HCT116 (cell line): ENCODE measurements at regions not wholly inside any gene's neighbourhood (a gene's known extent, or its start where the extent isn't known, plus 50 kb on each side); places are given as distances from the start of the nearest gene placed in this dataset.

Experiments
- ATAC-seq: fragments of 200-7000 bp; cut with Tn5 transposase; 2 replicates; pipeline ENCODE4 v1.9.1; 2020; ENCODE audit warnings: mild to moderate bottlenecking, moderate library complexity
- BruUV-seq: library from RNA; stranded (reverse); fragments of 400-500 nt; replicated peaks from 2 replicates; lab custom pipeline; 2021; lab: Mats Ljungman, UMichigan
- CTCF ChIA-PET: fragments of 300-600 bp; sonication (Branson Sonifier 250); formaldehyde crosslinking; loops from one replicate; lab custom pipeline; 2021; ENCODE audit warnings: antibody characterized with exemption; lab: Charles Lee
- POLR2A ChIA-PET: fragments of 300-600, 350-600 bp; sonication (Branson Sonifier 250); formaldehyde crosslinking; loops from one replicate; lab custom pipeline; 2021; ENCODE audit warnings: antibody characterized with exemption; lab: Charles Lee
- RAD21 ChIA-PET, 2 experiments: fragments of 300-600 bp; sonication (Branson Sonifier 250); formaldehyde crosslinking; loops; one replicate each; lab custom pipeline; 2023; ENCODE audit warnings: low total read pairs in 2 of 2; ENCODE audit not compliant: uncharacterized antibody in 2 of 2, unreplicated experiment in 2 of 2, low non-redundant PET in 1 of 2; lab: Charles Lee
- DNase-seq: peaks from one replicate; pipeline ENCODE4 v3.0.0-alpha.2; 2010; ENCODE audit warnings: low read depth, low spot score
- H2AFZ ChIP-seq: fragments of 200-600 bp; shearing (Covaris generic), sonication (generic); 2 replicates; pipeline ENCODE4 v1.6.1; 2017; ENCODE audit warnings: low read depth, mixed run types, mixed read lengths, antibody characterized with exemption, low read length; ENCODE audit not compliant: poor library complexity, severe bottlenecking
- H3K27ac ChIP-seq: 2 replicates; pipeline ENCODE4 v1.5.1; 2012; ENCODE audit warnings: low read depth, low read length
- H3K27me3 ChIP-seq: fragments of 200-600 bp; sonication (generic); 2 replicates; pipeline ENCODE4 v1.6.1; 2016; ENCODE audit warnings: mixed run types, low read length, mixed read lengths; ENCODE audit not compliant: insufficient read depth
- H3K36me3 ChIP-seq, 2 experiments: fragments of 200-500 bp in 1 of 2; fragments of 200-600 bp in 1 of 2; sonication (Bioruptor generic) in 1 of 2; sonication (generic) in 1 of 2; 2 replicates each; pipeline versions ENCODE4 v1.5.1 to v1.6.1; 2014 to 2016; ENCODE audit warnings: low read length in 2 of 2, inconsistent platforms in 1 of 2, mixed read lengths in 1 of 2, mixed run types in 1 of 2; ENCODE audit not compliant: insufficient read depth in 2 of 2, control insufficient read depth in 1 of 2
- H3K4me1 ChIP-seq, 2 experiments: fragments of 200-600 bp in 1 of 2; sonication (generic) in 1 of 2; 2 replicates each; pipeline versions ENCODE4 v1.5.1 to v1.6.1; 2012 to 2017; ENCODE audit warnings: low read length in 2 of 2, inconsistent platforms in 1 of 2, mild to moderate bottlenecking in 1 of 2, mixed read lengths in 1 of 2, mixed run types in 1 of 2, moderate library complexity in 1 of 2; ENCODE audit not compliant: insufficient read depth in 2 of 2, control insufficient read depth in 1 of 2
- H3K4me2 ChIP-seq: fragments of 200-600 bp; sonication (generic); 2 replicates; pipeline ENCODE4 v1.6.1; 2017; ENCODE audit warnings: mixed run types, low read length, mixed read lengths
- H3K4me3 ChIP-seq, 2 experiments: fragments of 200-600 bp in 1 of 2; sonication (generic) in 1 of 2; replicated peaks in 1 of 2; 2 replicates each; pipeline ENCODE4 v1.5.1; 2011 to 2016; ENCODE audit warnings: low read length in 2 of 2, control low read depth in 1 of 2, low read depth in 1 of 2, mild to moderate bottlenecking in 1 of 2, mixed read lengths in 1 of 2, mixed run types in 1 of 2
- H3K79me2 ChIP-seq: fragments of 200-600 bp; sonication (generic); 2 replicates; pipeline ENCODE4 v1.6.1; 2017; ENCODE audit warnings: mild to moderate bottlenecking, mixed run types, low read length, moderate library complexity, mixed read lengths; ENCODE audit not compliant: insufficient read depth
- H3K9ac ChIP-seq: fragments of 200-600 bp; sonication (generic); 2 replicates; pipeline ENCODE4 v1.6.1; 2016; ENCODE audit warnings: low read length, mixed read lengths
- H3K9me2 ChIP-seq: fragments of 200-600 bp; sonication (generic), shearing (Covaris generic); 2 replicates; pipeline ENCODE4 v1.6.1; 2017; ENCODE audit warnings: mixed run types, mild to moderate bottlenecking, moderate library complexity; ENCODE audit not compliant: insufficient read depth
- H3K9me3 ChIP-seq, 2 experiments: fragments of 200-500 bp in 1 of 2; fragments of 200-600 bp in 1 of 2; sonication (Bioruptor generic) in 1 of 2; sonication (generic) in 1 of 2; 2 replicates each; pipeline ENCODE4 v1.6.1; 2014 to 2017; ENCODE audit warnings: low read length in 2 of 2, mixed read lengths in 2 of 2, inconsistent platforms in 1 of 2, low read depth in 1 of 2, mild to moderate bottlenecking in 1 of 2, mixed run types in 1 of 2, moderate library complexity in 1 of 2; ENCODE audit not compliant: control insufficient read depth in 1 of 2, insufficient read depth in 1 of 2
- H4K20me1 ChIP-seq: fragments of 200-600 bp; sonication (generic), shearing (Covaris generic); 2 replicates; pipeline ENCODE4 v1.6.1; 2017; ENCODE audit warnings: mixed run types, mild to moderate bottlenecking, moderate library complexity; ENCODE audit not compliant: insufficient read depth
- CBX3 ChIP-seq: IDR thresholded peaks from 2 replicates; pipeline ENCODE4 v1.6.1; 2012; ENCODE audit warnings: low read depth
- CEBPB ChIP-seq: IDR thresholded peaks from 2 replicates; pipeline ENCODE4 v1.6.1; 2012; ENCODE audit warnings: low read depth
- ELF1 ChIP-seq: IDR thresholded peaks from 2 replicates; pipeline ENCODE4 v1.6.1; 2012; ENCODE audit warnings: low read depth, borderline replicate concordance
- EZH2 ChIP-seq: fragments of 200-600 bp; sonication (generic); IDR thresholded peaks from 2 replicates; pipeline ENCODE4 v1.6.1; 2017; ENCODE audit warnings: antibody characterized with exemption, mixed run types
- EZH2phosphoT487 ChIP-seq: fragments of 200-600 bp; IDR thresholded peaks from 2 replicates; pipeline ENCODE4 v1.6.1; 2018; ENCODE audit warnings: antibody characterized with exemption, borderline replicate concordance
- JUND ChIP-seq: IDR thresholded peaks from 2 replicates; pipeline ENCODE4 v1.6.1; 2012
- RAD21 ChIP-seq: IDR thresholded peaks from 2 replicates; pipeline ENCODE4 v1.6.1; 2012; ENCODE audit warnings: low read depth, mild to moderate bottlenecking
- SP1 ChIP-seq: IDR thresholded peaks from 2 replicates; pipeline ENCODE4 v1.6.1; 2012; ENCODE audit warnings: low read depth
- SRF ChIP-seq: IDR thresholded peaks from 2 replicates; pipeline ENCODE4 v1.6.1; 2012; ENCODE audit warnings: low read depth
- TCF7L2 ChIP-seq: IDR thresholded peaks from 2 replicates; pipeline ENCODE4 v1.7.0; 2011; ENCODE audit warnings: borderline replicate concordance, inconsistent platforms; ENCODE audit not compliant: insufficient read depth, insufficient read length; ENCODE audit errors: extremely low read depth
- YY1 ChIP-seq: IDR thresholded peaks from 2 replicates; pipeline ENCODE4 v1.6.1; 2011; ENCODE audit warnings: low read length, low read depth, moderate library complexity, mild to moderate bottlenecking; ENCODE audit not compliant: insufficient replicate concordance; ENCODE audit errors: extremely low read depth
- ZFX ChIP-seq: fragments of 450-650 bp; IDR thresholded peaks from 2 replicates; pipeline ENCODE4 v1.6.1; 2017
- intact Hi-C: fragments of 100-400 bp; cut with micrococcal nuclease; formaldehyde crosslinking; loops from 2 replicates; pipeline ENCODE4 v1.10.0; 2022

- Histone ChIP-seq H3K9ac (no peak overlapping the region), H3K4me1 (no peaks in the 10 kb centered on the region), H3K9me3 (no peaks in the 10 kb centered on the region), H3K9me2 (no peaks in the 10 kb centered on the region), H3K36me3 (no peaks in the 10 kb centered on the region), H2AFZ (no peak overlapping the region), H4K20me1 (no peaks in the 10 kb centered on the region), H3K4me2 (no peak overlapping the region), H3K4me3 (no peak overlapping the region), H3K27me3 (no peaks in the 10 kb centered on the region), H3K27ac (no peak overlapping the region), H3K79me2 (no peaks in the 10 kb centered on the region)
- ChIA-PET CTCF (no interaction called here), POLR2A (no interaction called here), RAD21 (no interaction called here)
- intact Hi-C loops, result no loop called here
- TF ChIP-seq ZFX, result no peak
- no peak for TF ChIP-seq SP1
- no peak for TF ChIP-seq CEBPB
- no peak for TF ChIP-seq SRF
- TF ChIP-seq EZH2phosphoT487, result no peak
- no peak for TF ChIP-seq RAD21
- DNase-seq, result no peak
- no TSS peak for BruUV-seq
- ATAC-seq, result no peak
Observed at GRCh38 chr3:181943285-181943684, 231.6 kb downstream of the SOX2 start.

GRCh38 chr3:181947606-181948005, 235.9 kb downstream of the SOX2 start:
- no peak overlapping the region for H3K4me3 ChIP-seq
- no peaks in the 10 kb centered on the region for H3K9me2 ChIP-seq
- no peak overlapping the region for H2AFZ ChIP-seq
- no peaks in the 10 kb centered on the region for H3K27me3 ChIP-seq
- H3K9me3 ChIP-seq, result no peaks in the 10 kb centered on the region
- CTCF ChIA-PET, result interaction anchor here (1.5 kb wide), 1 partner anchor 28 kb away, joined by 4 read pairs; no protein-coding TSS in a partner anchor
- H3K79me2 ChIP-seq, result no peaks in the 10 kb centered on the region
- H3K27ac ChIP-seq, result no peak overlapping the region
- RAD21 ChIA-PET, result no interaction called here
- TF ChIP-seq CEBPB (no peak), YY1 (no peak), SP1 (no peak), SRF (no peak), CBX3 (no peak), JUND (no peak), TCF7L2 (no peak), EZH2 (no peak), ELF1 (no peak)
- no peaks in the 10 kb centered on the region for H3K36me3 ChIP-seq
- H4K20me1 ChIP-seq, result no peaks in the 10 kb centered on the region
- intact Hi-C loops, result loop anchor here (1.0 to 2.0 kb wide), 2 partner anchors 311 to 671 kb away; no protein-coding TSS in a partner anchor
- BruUV-seq, result no TSS peak
- H3K4me1 ChIP-seq, result no peaks in the 10 kb centered on the region
- no peak for DNase-seq
- ATAC-seq, result no peak
- POLR2A ChIA-PET, result no interaction called here
- no peak overlapping the region for H3K9ac ChIP-seq
- H3K4me2 ChIP-seq, result no peak overlapping the region
